NCI-H748 treated with DMSO at 0.1 percent for 48 hours (cell line): ENCODE measurements at regions not wholly inside any gene's neighbourhood (a gene's known extent, or its start where the extent isn't known, plus 50 kb on each side); places are given as distances from the start of the nearest gene placed in this dataset.

Experiments used
- DNase-seq: peaks from one replicate; lab custom pipeline; 2025; lab: John Stamatoyannopoulos, UW

DNA sequence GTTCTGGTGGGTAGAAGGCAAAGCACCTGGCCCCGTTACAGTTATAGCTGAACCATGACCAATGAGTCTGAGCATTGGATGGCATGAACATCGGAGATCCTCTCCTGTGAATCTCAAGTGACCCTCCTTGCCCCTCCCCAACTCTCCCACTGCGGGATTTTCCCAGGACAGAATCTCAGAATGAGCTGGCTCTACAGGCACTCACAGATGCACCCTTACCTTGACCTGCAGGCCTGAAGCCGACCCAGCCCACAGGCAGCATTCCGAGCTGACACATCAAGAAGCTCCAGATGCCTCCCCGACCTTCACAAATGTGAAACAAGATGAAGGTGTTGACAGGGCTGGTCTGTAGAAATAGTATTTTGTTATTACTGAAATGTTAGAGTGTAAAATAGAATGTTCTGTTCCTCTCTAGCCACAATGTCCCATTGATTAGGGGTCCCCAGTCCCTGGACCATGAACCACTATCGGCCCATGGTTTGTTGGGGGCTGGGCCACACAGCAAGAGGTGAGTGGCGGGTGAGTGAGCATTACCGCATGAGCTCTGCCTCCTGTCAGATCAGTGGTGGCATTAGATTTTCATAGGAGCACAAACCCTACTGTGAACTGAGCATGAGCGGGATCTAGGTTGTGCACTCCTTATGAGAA, 263.4 kb downstream of the AUH start:
- no peak for DNase-seq

DNA sequence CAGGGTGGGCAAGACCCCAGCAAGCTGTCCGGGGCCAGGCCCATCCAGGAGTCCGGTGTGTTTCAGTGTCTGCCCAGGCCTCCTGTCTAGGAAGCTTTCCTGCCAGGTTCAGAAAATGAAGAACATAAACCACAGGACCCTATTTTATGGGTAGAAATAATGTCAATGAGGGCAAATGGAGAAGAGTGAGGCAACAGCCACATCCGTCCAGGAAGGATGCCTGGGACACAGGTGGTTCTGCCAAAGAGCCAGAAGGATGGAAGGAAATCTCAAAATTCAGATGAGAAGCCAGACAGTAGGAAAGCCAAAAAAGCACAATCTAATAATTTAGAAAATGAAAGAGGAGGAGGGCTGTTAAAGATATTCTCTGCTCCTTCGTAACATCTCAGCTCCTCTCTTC, 262.3 kb downstream of the AUH start:
- DNase-seq, result no peak

DNA sequence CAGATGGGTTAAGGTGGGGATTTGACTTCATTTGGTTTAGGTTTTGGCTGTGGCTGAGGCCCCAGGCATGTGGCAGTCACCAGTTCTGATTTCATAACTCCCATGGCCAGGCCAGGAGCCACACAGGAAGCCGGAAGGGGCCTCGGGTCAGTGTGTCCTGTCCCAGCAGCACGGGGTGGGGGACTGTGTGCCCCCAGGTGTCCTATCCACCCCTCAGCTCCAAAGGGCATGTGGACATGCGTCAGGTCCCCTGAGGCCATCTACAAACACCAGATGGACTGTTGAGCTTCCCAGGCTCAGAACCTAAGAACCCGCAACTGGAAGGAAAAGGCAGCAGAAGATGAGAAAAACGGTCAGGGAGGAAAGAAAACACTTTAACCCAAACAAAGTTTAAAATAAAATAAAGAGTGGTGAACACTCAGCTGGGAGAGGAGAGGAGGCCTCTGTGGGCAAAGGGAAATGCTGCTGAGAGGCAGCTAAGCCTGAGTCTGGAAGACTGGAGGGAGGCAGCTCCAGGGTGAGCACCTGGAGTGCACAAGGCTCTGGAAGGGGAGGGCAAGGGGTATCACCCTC, 260.8 kb downstream of the AUH start:
- DNase-seq, result no peak

DNA sequence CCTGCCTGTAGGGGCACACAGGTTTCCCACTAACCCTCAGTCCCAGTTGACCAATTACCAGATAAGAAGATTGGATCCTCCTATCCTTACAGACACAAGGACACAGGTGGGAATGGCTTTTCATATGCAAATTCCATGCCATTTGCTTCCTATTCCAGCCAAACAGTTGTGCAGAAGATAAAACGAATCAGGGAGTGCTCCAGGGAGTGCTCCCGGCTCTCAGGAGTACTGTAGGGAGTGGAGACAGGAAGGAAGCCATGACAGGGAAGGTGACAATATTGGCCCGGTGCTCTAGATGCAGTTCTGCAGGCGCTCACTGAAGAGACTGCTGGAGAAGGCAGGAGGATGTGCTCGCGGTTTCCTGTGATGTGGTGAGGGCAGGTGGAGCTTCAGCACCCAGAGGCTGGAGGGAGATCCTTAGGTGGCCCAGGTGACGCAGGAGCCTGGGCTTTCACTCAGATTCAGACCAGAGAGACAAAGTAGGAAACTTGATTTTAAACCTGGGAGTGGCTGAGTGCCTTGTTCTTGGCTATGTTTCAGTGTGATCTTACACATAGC, 260.0 kb downstream of the AUH start:
- no peak for DNase-seq

DNA sequence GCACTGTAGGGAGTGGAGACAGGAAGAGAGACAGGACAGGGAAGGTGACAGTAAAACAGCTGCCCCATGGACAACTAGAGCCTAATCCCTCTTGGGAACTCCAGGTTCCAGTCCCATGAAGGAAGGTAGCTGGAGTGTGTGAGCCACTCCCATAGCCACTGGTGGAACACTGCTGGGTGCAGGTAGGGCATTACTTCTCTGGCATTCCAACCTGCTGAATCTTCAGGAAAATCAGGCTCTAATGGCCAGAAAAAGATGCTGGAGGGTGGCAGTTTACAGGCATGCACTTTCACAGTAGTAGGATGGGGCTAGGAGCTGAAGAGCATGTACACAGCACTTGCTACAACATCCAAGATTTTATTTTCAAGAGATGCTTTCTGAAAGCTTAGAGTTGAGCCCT, 259.4 kb downstream of the AUH start:
- no peak for DNase-seq

GRCh38 chr9:91103931-91104330, 257.8 kb downstream of the AUH start:
- no peak for DNase-seq

DNA sequence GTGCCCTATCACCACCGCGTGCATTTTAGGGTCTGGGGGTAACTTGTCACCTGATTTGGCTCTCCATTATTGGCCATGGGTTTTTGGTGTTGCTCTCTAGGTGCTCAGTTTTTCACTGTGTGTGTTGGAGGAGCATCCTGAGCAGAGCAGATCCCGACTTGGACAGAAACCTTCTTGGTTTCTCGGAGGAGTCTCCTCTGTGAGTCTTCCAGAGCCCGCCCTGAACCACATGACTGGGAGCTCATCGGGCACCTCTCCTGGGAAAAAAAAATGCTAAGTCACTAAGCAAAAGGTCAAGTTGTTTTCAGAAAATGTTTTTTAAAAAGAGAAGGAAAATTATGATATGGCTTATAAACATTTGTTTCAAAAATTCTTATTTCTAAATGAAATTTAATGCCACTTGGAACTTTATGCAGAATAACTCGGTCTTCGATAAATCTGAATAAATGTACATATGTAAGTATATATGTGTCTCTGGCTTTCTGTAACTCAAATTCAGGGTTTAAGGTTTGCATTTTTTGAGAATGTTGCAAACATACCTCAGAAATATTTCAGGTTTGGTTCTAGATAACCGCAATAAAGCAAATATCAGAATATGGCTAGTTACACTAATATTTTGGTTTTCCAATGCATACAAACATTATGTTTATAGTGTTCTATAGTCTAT, 255.2 kb downstream of the AUH start:
- no peak for DNase-seq

GRCh38 chr9:91111226-91111625, 250.5 kb downstream of the AUH start:
- DNase-seq, result no peak

- DNase-seq, result no peak
Measured at GRCh38 chr9:91111876-91112275, 249.8 kb downstream of the AUH start.

DNA sequence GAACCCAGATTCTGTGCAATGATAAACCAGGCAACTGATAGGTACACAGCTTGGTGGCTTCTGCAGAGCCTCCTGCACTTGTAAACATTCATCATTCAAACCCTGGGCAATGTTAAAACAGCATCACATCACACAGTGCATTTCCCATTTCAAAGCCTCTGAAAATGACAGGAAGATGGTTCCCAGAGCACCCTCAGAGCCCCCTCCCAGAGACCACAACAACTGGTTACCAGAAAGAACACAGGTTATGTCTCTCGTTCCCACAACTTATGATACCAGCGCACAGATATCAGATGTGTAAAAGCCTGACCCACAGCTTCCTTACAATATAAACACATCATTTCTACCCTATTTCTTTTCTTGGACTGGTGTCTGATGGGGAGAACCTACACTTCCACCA, 248.7 kb downstream of the AUH start:
- DNase-seq, result no peak

DNA sequence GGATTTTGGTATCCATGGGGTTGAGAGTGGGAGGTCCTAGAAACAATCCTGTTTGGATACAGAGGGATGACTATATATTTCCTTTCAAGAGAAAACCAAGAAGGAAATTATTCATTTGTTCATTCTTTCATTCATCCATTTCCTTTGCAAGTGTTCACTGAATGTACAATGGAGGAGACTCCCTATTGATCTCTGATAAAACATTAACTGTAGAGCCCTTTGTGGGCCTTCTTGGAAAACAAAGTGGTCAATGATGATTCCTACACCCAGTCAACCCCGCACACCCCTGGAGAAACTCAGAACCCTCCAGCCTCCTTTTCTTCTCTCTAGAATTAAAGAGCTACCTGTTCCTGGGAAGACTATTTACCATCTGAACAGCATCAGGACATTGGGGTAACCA, 247.3 kb downstream of the AUH start:
- no peak for DNase-seq

DNA sequence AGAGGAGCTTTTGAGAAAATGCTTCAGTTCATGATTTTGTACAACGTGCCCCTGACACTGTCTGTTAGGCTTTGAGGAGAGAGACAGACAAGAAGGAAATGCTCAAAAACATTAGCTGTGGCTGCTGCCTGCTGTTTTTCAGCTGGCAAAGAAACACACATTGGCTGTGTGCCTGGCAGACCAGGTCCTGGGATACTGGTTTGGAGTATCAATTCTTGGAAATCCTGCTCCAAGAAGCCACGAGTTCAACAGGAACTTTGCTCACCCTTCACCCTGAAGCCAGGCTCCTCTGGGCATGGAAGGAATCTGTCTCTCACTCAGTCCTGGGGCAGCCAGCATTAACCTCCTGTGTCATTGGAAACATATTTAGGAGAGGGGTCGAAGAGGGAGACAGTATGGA, 245.5 kb downstream of the AUH start:
- no peak for DNase-seq

GRCh38 chr9:91116711-91117110, 245.0 kb downstream of the AUH start:
- no peak for DNase-seq

GRCh38 chr9:91117474-91117891, 244.2 kb downstream of the AUH start:
- no peak for DNase-seq

DNA sequence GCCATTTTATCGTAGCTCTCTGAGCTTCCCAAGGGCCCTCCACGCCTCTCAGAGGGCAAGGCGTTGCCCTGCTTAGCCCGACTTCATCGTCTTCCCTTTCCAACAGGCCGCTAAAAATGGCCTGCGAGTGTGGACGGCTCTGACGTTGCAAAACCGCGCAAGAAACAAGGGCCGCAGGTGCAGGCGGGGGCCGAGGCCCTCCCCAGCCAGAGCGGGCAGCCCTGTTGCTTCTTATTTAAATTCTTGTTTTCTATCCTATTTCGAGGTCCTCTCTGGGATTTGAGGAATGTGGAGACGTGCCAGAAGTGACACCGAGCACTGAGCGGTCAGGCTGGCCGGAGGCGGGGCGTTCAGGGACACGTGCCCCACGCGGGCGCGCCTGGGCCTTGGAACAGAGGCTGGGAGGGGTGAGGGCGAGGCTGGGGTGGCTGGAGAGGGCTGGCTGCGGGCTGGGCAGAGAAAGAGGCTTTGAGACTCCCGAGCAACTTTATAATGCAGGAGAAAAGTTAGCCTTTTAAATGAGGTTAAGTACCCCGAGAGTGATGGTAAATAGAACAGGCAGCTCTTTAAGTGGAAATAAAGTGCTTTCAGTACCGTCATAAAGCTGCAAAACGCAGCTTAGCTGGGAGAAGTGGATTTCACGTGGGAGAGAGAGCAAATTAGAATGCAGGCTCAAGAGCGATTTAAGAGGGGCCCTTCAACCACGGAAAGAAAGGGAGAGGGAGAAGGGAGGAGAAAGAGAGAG, 243.6 kb downstream of the AUH start:
- no peak for DNase-seq

GRCh38 chr9:91118704-91119025, 243.1 kb downstream of the AUH start:
- no peak for DNase-seq

GRCh38 chr9:91119142-91119541, 242.6 kb downstream of the AUH start:
- DNase-seq, result no peak

GRCh38 chr9:91119679-91120078, 242.0 kb downstream of the AUH start:
- DNase-seq, result no peak

DNA sequence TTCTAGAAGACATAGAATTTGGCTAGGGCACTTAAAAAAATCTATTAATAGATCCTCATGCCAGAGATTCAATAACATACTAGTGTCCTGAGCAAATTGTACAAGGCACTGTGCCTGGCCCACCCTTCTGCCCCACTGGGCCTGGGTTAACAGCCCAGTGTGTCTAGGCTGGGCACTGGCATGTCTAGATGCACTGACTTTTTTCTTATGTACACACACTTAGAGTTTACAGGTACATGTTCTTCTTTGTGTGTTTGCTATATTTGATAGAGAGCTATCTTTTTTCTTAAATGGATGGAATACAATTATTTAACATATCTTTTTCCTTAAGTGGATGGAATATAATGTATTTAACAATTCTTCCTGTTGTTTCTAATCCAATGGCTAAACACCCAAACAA, 241.5 kb downstream of the AUH start:
- no peak for DNase-seq

DNA sequence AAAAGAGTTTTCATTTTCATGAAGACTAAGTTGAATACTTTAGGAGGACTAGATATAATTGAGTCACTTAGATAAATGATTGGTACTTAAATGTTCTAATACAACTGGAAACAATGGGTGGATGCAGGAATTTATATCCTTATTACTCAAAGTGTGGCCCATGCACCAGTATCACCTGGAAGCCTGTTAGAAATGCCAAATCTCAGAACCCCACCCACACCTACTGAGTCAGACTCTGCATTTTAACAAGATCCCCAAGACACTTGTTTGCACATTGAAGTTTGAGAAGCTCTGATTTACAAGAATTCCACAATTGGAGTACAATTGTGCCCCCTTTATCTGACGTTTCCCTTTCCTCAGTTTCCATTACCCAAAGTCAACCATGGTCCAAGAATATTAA, 239.0 kb downstream of the AUH start:
- DNase-seq, result no peak

- DNase-seq, result no peak
Measured at GRCh38 chr9:91126761-91127445, 234.8 kb downstream of the AUH start.

GRCh38 chr9:91127653-91128052, 234.1 kb downstream of the AUH start:
- DNase-seq, result no peak
